HEK293 (cell line): ENCODE measurements at regions not wholly inside any gene's neighbourhood (a gene's known extent, or its start where the extent isn't known, plus 50 kb on each side); places are given as distances from the start of the nearest gene placed in this dataset.

Experiments
- TCF7L2 ChIP-seq: IDR thresholded peaks from 2 replicates; pipeline ENCODE4 v1.6.1; 2011; ENCODE audit warnings: low read depth, mild to moderate bottlenecking, inconsistent platforms, low read length, moderate library complexity, borderline replicate concordance
- ZNF169 ChIP-seq: fragments of 450-650 bp; formaldehyde crosslinking; IDR thresholded peaks from 2 replicates; pipeline ENCODE4 v1.5.1; 2016; ENCODE audit warnings: missing biosample characterization, missing genetic modification characterization
- ZNF335 ChIP-seq: fragments of 450-650 bp; formaldehyde crosslinking; conservative IDR thresholded peaks from 2 replicates; pipeline ENCODE4 v1.5.1; 2016; ENCODE audit warnings: missing biosample characterization, missing genetic modification characterization
- ZNF37A ChIP-seq: fragments of 450-650 bp; IDR thresholded peaks from 2 replicates; pipeline ENCODE4 v1.5.1; 2018; ENCODE audit warnings: missing biosample characterization, missing genetic modification characterization
- TF ChIP-seq, protein P1 (sequence below): fragments of 450-650 bp; formaldehyde crosslinking; IDR thresholded peaks from 2 replicates; pipeline ENCODE4 v1.5.1; 2016; ENCODE audit warnings: missing biosample characterization, missing genetic modification characterization

DNA sequence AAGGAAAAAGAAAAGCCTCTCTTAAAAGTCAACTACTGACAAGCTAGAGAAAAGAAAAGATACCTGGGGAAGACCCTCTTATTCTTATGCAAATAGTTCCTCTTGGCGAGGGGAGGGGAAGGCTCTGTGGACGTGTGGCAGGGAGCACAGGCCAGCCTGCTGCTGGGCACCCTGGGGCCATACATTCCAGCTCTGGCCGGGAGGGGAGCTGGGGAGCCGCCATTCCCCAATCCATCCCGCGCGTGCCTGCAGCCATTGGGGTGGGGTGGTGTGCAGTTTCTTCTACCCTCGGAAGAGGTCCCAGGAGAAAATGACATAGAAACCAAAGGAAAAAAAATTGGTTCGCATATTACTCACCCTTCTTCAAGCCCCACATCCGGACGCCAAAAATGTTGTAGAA lies 1496.4 kb downstream of the RPA4 start:
- TF ChIP-seq, protein P1, sequence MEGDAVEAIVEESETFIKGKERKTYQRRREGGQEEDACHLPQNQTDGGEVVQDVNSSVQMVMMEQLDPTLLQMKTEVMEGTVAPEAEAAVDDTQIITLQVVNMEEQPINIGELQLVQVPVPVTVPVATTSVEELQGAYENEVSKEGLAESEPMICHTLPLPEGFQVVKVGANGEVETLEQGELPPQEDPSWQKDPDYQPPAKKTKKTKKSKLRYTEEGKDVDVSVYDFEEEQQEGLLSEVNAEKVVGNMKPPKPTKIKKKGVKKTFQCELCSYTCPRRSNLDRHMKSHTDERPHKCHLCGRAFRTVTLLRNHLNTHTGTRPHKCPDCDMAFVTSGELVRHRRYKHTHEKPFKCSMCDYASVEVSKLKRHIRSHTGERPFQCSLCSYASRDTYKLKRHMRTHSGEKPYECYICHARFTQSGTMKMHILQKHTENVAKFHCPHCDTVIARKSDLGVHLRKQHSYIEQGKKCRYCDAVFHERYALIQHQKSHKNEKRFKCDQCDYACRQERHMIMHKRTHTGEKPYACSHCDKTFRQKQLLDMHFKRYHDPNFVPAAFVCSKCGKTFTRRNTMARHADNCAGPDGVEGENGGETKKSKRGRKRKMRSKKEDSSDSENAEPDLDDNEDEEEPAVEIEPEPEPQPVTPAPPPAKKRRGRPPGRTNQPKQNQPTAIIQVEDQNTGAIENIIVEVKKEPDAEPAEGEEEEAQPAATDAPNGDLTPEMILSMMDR (tag by site-specific recombination), result no peak
- TF ChIP-seq TCF7L2 (no peak), ZNF169 (no peak), ZNF335 (tag by site-specific recombination) (no peak), ZNF37A (tag by site-specific recombination) (no peak)
